Middle frontal gyrus (tissue), 1 donor: ENCODE measurements at regions not wholly inside any gene's neighbourhood (a gene's known extent, or its start where the extent isn't known, plus 50 kb on each side); places are given as distances from the start of the nearest gene placed in this dataset.
A peak's percentile ranks its signal among the peaks of the same experiment; 100 is the strongest.
"Not testable (repeated sequence)": the region's sequence is repeated elsewhere in the genome, so short reads cannot be mapped to it uniquely, and the experiment has no call there.

Experiments
- DNase-seq: peaks from one replicate; pipeline ENCODE4 v3.0.0-alpha.2; 2015; ENCODE audit warnings: low spot score; ENCODE audit errors: extremely low spot score

DNA sequence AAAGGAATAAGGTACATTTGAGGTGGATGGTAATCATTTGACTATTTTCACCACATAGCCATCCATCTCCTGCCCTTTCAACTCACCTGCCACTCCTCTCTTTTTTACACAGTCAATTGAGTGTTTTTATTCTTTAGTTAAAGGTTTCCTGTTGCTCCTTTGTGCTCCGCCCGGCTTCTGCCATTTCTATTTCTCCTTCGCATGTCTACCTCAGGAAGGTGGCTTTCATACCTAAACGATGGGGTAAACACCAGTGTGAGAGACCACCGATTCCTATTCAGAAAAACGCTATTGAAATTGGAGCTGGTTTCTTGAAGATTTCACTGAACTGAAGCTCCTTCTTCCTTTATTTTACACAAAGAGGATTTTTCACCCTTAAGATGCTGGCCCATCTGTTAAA, 1628.0 kb upstream of the PIK3C3 start:
- no peak for DNase-seq

DNA sequence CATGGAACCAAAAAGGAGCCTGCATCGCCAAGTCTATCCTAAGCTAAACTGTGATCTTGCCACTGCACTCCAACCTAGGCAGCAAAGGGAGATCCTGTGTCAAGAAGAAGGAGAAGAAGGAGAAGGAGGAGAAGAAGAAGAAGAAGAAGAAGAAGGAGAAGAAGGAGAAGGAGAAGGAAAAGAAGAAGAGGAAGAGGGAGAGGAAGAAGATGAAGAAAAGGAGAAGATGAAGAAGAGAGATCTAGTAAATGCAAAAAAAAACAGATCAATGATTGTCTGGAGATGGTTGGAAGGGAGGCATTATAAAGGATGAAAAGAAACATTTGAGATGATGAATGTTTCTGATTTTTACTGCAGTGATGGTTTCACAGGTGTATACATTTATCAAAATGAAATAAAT, 1629.0 kb upstream of the PIK3C3 start:
- no peak for DNase-seq

DNA sequence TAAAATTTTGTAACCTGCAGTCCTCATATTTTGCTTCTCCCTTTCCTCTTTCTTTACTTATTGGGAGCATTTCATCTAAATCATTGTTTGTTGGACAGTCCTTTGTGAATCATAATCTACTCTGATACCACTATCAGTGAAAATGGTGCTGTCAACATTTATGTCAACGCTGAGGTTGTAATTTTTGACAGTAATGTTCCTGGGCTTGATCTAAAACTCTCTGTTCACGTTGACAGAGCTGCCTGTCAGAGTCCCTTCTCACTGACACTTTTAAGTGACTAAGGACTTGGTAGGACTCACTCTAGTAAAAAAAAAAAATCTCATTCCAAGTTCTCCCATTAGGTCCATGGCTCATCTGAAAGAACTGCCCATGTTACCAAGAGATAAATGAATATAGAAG, 1640.8 kb upstream of the PIK3C3 start:
- no peak for DNase-seq

DNA sequence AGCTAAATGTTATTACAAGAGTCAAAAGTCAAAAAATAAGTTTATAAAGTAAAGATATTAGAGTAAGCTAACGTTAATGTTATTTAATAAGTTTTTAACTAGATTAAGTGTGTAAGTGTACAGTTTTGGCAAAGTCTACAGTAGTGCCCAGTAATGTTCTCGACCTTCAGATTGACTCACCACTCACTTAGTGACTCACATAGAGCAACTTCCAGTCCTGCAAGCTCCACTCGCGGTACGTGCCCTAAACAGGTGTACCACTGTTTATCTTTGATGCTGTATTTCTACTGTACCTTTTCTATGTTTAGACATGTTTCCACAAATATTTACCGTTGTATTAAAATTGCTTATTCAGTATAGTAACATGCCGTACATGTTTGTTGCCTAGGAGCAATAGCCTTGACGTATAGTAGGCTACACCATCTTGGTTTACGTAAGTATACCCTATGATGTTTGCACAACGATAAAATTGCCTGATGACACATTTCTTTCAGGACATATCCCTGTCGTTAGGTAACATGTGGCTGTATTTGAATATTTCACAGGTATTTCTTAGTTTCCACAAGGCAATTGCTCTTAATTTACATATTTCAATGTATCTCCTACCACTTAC, 1641.9 kb upstream of the PIK3C3 start:
- DNase-seq = no peak

DNA sequence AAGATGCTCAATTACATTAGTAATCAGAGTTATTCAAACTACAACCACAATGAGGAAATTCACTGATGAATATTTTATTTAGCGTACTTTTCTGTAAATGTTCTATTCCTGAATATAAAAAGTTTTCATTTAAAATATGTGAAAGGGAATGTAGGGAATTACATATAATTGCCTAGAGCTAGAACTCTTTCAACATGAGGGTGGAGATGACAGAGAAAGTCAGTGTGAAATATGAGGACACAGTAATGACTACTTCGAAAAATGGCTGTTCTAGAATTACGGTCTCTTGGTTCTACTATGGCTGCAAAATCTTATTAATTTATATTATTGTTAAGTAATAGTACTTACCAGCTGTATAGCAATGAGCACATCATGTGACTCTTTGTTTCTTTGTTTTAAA, 1647.4 kb upstream of the PIK3C3 start:
- no peak for DNase-seq

DNA sequence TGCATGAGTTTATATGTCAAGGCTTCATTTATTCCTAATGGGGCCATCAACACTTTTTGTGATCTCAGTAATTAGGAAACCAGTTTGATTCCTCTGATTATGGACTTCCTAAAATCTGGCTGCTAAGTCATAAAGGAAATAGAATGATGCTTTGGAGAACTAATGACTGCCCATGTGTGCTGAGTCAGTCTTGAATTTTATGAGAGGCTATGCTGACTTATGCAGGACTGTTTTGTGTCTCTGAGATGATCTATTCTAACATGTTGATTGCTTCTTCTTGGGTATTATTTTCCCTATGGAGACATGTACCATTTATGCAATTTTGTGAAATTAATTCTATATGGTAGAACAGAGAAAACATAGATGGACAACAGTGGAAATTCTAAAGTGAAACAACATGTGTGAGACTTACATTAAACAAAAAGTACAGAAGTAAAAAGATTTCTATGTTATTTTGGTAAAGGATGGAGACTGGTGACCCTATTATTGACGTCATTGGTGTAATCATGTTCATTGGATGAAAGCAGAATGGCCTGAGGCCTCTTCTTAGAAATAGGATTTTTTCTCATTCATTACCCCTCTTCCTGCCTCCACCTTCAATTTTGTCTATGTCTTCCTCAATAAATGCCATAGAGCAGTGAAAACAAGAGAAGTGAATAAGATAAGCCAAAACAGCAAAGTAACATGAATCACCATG, 1658.2 kb upstream of the PIK3C3 start:
- DNase-seq = no peak

DNA sequence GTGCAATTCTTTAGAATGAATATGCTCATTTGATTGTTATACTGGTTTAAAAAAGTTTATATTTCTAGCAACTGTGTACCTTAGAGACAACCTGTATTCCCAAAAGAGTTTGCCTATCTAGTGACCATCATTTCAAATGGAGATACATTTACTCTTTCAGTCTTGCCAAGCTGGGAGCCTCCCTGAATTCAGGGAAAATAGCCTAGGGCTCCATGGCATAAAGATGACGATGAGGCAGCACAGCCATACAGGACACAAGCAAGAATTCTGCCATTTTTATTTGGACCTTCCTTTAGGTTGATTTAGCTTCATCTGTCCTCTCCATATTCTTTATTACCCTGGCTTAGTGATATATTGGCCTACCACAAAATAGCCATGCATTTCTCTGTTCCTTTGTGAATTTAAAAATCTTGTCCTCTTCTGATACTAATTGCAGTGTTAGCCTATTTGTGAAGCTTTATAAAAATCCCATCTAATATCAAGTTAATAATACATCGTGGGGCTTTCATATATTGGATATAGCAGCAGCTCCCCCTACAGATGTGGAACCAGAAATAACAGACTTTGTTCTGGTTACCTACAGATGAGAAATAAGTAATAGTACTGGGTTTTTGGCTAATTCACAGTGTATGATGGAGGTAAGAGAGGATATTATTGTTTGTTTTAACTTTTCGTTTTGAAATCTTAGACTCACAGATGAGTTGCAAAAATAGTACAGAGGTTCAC, 1661.9 kb upstream of the PIK3C3 start:
- no peak for DNase-seq

DNA sequence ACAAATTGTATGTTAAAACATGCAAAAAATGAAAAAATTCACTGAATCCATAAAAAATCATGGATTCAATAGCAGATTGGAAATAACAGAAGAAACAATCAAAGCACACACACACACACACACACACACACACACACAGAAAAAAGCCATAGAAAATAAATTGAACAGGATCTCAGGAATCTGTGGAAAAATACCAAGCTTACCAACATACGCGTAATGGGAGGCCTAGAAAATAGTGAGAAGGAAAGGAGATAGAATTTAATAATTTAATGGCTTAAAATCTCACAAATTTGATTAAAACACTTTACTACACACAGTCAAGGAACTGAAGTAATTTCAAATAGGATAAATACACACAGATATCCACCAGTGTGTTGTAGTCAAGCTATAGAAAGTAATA, 1671.5 kb upstream of the PIK3C3 start:
- no peak for DNase-seq

DNA sequence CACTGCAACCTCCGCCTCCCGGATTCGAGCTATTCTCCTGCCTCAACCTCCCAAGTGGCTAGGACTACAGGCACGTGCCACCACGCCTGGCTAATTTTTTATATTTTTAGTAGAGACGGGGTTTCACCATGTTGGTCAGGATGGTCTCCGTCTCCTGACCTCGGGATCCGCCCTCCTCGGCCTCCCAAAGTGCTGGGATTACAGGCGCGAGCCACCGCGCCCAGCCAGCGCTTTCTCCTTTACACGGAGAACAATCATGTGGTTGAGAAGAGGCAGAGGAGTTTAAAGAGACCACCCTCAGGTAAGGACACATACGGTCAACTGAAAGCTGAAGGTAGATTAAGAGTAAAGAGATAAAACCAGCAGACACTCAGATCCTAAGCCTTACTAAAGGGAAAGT, 1673.7 kb upstream of the PIK3C3 start:
- DNase-seq = not testable (repeated sequence)

DNA sequence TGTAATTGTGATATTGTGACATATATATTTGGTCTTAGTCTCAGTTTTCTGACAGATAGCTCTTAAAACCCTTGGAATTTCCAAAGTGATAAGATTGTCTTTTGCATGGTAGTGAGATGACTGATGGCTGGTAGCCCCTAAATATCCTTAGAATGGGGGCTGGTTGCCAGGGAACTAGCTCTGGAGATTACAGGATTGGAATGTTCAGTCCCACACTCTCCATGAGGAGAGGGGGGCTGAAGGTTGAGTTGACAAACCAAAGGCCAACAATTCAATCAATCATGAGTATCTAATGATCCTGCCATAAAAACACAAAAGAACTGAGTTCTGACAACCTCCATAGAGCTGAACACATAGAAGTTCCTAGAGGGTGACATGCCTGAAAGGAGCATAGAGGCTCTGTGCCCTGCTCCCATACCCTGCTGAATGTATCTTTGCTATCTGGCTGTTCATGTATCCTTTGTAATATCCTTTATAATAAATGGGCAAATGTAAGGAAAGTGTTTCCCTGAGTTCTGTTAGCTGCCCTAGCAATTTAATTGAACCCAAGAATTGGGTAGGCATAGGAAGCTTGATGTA, 1680.3 kb upstream of the PIK3C3 start:
- no peak for DNase-seq

DNA sequence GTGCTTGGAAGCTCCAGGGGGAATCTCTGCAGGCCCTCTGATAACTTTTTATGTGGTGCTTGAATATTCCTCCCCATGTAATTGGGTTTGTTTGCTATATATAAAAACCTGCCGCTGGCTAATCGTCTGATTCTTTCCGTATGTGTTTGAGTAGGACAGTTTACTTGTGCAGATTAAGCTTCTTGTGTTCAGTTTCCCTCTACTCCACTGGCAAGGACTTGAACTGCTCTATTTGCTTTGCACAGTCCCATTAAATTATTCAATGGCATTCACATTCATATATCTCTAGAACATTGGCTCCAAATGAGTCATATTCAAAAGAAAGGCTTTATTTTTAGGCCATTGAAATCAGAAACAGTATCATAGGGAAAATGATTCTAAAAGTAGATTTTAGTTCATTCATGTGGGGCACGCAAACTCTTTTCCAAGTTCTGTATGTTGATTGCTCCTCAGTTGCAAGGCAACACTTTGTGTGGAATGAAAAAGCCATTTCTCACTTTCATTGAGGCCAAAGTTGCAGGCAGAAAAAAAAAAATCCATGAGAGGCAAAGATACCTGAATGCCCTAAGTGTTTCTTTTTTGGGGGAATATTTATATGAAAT, 1682.3 kb upstream of the PIK3C3 start:
- no peak for DNase-seq

DNA sequence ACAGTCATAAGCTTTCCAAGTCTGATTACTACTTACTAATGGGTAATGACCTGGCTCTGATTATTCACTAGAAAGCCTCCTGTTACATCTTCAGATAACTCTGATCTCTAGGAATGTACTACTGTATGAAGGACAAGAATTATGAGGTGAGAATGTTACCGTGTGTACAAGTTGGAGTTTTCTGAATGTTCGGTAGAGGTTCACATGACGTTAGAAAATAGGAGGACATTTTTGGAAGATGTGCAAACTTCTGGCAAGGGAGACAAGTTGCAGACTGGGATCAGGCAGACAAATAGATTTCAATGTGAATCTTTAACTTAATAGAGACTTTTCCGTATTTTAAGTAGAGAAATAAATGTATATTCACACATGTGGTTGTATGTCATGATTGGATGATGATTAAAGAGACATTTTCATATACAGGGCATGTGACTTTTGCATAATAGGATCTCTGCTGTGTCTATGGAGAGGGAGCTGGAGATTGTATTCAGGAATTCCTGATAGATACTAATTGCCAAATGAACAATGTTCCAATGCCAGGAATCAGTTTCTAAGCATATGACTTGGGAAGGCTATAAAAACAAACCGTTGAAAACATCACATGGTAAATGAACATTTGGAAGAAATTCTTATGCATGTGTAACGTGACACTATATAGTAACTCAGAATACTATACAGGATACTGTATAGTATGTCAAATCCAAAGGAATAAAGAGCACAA, 1695.8 kb upstream of the PIK3C3 start:
- no peak for DNase-seq

DNA sequence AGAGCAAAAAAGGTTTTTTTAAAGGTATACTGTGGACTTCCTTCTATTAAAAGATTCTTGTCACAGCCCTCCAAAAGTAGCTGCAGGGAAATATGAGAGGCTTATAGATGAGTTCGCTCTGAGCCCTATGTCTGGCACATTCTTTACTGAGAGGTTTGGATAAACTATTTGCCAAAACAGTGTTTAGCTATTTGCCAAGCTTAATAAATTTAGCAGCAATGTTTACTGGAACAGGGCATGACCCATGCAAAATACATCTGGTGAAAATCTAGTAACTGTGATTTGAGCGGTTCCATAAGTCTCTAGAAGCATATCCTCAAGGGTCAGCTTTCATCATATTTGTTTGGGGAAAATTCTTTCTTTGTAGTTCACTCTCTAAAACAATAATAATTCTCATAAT, 1696.7 kb upstream of the PIK3C3 start:
- DNase-seq = no peak

DNA sequence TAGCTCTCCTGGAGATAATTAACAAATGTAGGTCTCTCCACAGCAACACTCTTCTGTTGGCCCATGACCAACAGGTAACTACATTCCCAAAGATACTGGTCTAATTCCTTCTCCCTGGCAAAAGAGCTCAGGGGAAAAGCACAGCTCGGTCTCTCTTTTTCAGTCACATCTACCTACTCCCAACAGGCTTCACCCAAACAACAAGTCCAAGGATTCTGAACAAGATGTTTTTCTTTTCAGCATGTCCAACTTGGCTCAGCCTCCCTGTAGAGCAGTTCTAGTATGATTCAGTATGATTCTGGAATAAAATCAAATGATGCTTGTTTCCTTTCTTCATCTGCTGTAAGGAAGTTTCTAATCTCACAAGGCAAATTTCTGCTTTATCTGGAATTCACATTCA, 1704.8 kb upstream of the PIK3C3 start:
- peak; percentile 18 for DNase-seq

DNA sequence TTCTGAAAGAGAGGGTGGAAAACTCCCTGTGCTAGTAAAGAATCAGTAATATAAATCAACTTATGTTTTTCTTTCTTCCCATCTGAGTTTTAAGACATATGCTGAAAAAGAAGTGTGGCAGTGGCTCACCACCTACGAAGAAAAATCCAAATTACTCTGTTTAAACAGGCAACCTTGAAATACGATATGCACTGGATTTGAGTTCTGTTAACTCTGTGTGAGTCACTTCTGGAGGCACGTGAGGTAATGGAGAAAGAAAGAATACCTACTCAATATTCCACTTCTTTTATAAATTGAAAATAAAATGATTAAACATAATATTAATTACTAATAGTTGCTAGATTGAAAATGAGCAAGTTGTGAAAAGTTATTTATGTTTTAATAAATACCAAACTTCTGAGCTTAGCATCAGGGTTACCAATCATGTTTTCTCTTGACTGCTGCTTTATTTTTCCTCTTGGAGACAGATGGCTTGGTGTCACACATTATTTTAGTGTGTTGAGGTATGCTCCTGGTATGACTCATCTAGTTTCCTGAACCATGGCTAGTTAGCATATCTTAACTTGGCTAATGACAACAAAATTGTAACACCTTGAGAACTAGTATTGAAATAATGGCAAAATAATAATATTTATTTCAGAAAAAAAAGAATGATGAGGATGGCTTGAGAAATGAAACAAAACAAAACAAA, 1705.5 kb upstream of the PIK3C3 start:
- DNase-seq = no peak

DNA sequence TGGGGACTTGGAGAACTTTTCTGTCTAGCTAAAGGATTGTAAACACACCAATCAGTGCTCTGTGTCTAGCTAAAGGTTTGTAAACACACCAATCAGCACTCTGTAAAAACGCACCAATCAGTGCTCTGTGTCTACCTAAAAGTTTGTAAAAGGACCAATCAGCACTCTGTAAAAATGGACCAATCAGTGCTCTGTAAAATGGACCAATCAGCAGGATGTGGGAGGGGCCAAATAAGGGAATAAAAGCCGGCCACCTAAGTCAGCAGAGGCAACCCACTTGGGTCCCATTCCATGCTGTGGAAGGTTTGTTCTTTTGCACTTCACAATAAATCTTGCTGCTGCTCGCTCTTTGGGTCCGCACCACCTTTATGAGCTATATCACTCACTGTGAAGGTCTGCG, 1709.4 kb upstream of the PIK3C3 start:
- not testable (repeated sequence) for DNase-seq

DNA sequence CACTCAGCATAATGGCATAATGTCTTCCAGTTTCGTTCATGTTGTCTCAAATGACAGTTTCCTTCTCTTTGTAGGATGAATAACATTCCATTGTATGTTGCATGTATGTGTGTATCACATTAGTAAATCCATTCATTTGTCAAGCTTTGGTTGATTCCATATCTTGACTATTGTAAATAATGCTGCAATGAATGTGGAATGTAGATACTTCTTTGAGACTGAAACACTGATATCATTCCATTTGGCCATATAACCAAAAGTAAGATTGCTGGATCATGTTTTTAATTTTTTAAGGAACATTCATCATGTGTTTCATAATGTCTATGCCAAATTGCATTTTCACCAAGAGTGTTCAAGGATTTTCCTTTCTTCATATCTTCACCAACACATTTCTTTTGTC, 1711.4 kb upstream of the PIK3C3 start:
- no peak for DNase-seq

DNA sequence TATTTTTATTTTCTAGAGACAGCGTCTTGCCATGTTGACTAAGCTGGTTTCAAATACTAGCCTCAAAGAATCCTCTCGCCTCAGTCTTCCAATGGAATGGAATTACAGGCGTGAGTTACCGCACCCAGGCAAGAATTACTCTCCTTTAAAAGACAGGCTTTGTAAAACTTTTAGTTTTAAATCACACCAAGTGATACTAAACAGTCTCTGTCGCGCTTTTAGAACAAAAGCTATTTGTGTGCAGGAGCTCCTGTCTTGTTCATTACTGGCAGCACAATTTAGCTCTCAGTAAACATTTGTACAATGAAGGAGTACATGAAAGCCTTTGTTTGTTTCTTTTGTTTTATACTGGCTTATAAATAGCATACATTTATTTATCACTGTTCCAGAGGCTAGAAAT, 1719.2 kb upstream of the PIK3C3 start:
- no peak for DNase-seq

DNA sequence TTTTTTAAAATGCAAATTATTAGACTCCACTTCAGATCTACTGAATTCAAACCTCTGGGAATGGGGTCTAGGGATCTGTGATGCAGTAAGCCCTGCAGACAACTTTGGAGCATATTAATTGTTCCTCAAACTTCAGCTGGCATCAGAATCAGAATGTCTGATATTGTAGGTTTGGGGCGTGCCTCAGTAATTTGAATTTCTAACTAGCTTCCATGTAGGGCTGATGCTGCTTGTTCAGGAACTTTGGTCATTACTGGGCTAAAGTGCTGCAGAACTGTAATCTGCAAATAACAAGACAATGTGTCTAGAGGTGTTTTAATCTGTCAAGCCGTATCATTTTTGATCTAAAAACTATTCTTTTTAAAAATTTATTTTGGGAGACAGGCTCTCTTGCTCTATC, 1719.7 kb upstream of the PIK3C3 start:
- no peak for DNase-seq

DNA sequence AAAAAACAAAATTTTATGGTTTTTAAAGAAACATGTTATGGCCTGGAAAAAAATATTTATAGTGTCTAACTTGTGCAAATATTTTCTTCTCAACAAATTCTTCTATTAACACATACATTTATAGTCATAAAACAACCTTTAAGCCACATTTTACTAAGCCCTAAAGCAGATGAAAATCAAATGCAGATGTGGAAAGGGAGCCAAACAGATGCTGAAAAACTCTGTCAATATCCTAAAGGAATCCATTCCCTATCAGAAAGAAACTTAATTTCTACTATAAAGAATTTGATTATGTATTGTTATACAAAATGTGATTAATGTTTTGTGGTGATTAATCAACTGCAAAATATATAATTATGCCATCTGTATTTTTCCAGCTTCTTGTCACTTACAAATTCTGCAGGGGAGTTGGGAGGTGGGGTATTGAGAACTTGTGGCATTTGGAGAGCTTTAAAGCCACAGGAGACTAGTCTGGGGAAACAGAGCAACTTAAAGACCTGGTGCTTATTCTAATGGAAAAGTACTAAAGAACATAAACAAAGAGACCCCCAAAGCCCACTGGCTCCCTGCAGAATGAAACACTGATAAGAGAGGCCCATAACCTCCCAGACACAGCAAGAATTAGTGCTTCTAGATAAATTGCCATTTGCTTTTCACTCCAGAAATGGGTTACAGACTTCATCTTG, 1721.0 kb upstream of the PIK3C3 start:
- DNase-seq = no peak
